Kidney (tissue), 13 donors: ENCODE measurements at regions not wholly inside any gene's neighbourhood (a gene's known extent, or its start where the extent isn't known, plus 50 kb on each side); places are given as distances from the start of the nearest gene placed in this dataset.
A peak's percentile ranks its signal among the peaks of the same experiment; 100 is the strongest.

Experiments
- DNase-seq, 5 donors: peaks; one replicate each; pipeline ENCODE4 v3.0.0-alpha.2; 2013 to 2020
- FAIRE-seq: peaks from 2 replicates; lab custom pipeline; 2012; peaks lifted over from hg19 to GRCh38; lab: Jason Lieb, UNC
- H3K27ac ChIP-seq, 2 donors: one replicate each; pipeline ENCODE4 v1.7.0; 2013; ENCODE audit warnings: low read depth in 2 of 2, low read length in 2 of 2, inconsistent platforms in 1 of 2
- H3K27me3 ChIP-seq: one replicate; pipeline ENCODE4 v1.7.1; 2013; ENCODE audit warnings: low read length, inconsistent platforms; ENCODE audit not compliant: control insufficient read depth, insufficient read depth
- H3K36me3 ChIP-seq, 3 donors: one replicate each; pipeline versions ENCODE4 v1.7.0 to v1.7.1; 2013; ENCODE audit warnings: low read length in 3 of 3, control low read depth in 1 of 3, inconsistent platforms in 1 of 3; ENCODE audit not compliant: insufficient read depth in 3 of 3, control insufficient read depth in 2 of 3
- H3K4me1 ChIP-seq, 3 donors: one replicate each; pipeline versions ENCODE4 v1.7.0 to v1.7.1; 2013; ENCODE audit warnings: low read length in 3 of 3, inconsistent platforms in 1 of 3, low read depth in 1 of 3; ENCODE audit not compliant: control insufficient read depth in 2 of 3, insufficient read depth in 2 of 3
- H3K4me3 ChIP-seq, 3 donors: one replicate each; pipeline versions ENCODE4 v1.7.0 to v1.8.1; 2013; ENCODE audit warnings: low read length in 3 of 3, control low read depth in 1 of 3, inconsistent platforms in 1 of 3
- H3K9ac ChIP-seq, 3 donors: one replicate each; pipeline versions ENCODE4 v1.7.0 to v1.7.1; 2013; ENCODE audit warnings: low read length in 3 of 3, control low read depth in 1 of 3, inconsistent platforms in 1 of 3
- H3K9me3 ChIP-seq, 3 donors: one replicate each; pipeline versions ENCODE4 v1.7.0 to v1.7.1; 2013; ENCODE audit warnings: low read length in 3 of 3, control low read depth in 1 of 3, inconsistent platforms in 1 of 3; ENCODE audit not compliant: control insufficient read depth in 2 of 3, insufficient read depth in 1 of 3
- CTCF ChIP-seq: IDR thresholded peaks from 3 replicates; pipeline ENCODE4 v1.5.1; 2012; ENCODE audit warnings: mild to moderate bottlenecking, moderate library complexity, borderline replicate concordance; ENCODE audit not compliant: insufficient read depth; ENCODE audit errors: extremely low read depth
- intact Hi-C: fragments of 100-400 bp; cut with DNase I; formaldehyde crosslinking; loops from one replicate; pipeline ENCODE4 v1.11.1; 2022
- donor health status: control.
- donor health status: control.
- donor health status: control.
- donor health status: control.
- donor health status: control.
- donor health status: DM: yes; HTN: yes; CAD: no.
- donor health status: Normal renal cell carcinoma (clear cell type).

GRCh38 chr13:38415233-38415632 is 65.6 kb downstream of the UFM1 start:
- no peak for FAIRE-seq
- no peaks in the 10 kb centered on the region for H3K27me3 ChIP-seq
- intact Hi-C loops: no loop called here

DNA sequence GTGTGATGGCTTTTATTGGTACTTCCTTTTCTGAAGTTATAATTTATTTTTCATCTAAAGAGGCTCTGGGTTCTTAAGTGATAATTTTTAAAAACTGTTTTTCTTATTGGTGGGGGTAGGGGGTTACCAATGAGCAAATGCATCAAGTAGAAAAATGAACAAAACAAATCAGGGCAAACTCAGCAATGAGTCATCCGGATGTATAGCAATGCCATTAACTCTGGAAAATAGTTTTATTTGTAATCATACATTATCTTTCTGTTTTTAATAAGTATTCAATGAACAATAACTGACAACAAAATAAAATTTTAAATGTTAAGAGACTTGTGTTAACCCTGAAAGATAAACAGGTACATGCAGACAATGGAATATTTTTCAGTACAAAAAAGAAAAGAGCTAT is 67.6 kb downstream of the UFM1 start:
- no peak for DNase-seq
- H3K9ac ChIP-seq: no peak overlapping the region
- H3K27ac ChIP-seq: no peak overlapping the region
- no peaks in the 10 kb centered on the region for H3K4me1 ChIP-seq
- FAIRE-seq: no peak
- no peak overlapping the region for H3K4me3 ChIP-seq
- H3K9me3 ChIP-seq: no peaks in the 10 kb centered on the region
- intact Hi-C loops: no loop called here
- TF ChIP-seq CTCF: no peak
- no peaks in the 10 kb centered on the region for H3K36me3 ChIP-seq
- H3K27me3 ChIP-seq: no peaks in the 10 kb centered on the region

More at GRCh38 chr13:38415233-38415632, 65.6 kb downstream of the UFM1 start:
- Histone ChIP-seq H3K9ac (no peak overlapping the region), H3K4me3 (peak overlapping the region in 1 of 3 donors; percentile 20), H3K27ac (no peak overlapping the region), H3K36me3 (no peaks in the 10 kb centered on the region), H3K9me3 (no peaks in the 10 kb centered on the region), H3K4me1 (no peaks in the 10 kb centered on the region)
- peak in 1 of 5 donors; percentile 10 for DNase-seq
- no peak for TF ChIP-seq CTCF

DNA sequence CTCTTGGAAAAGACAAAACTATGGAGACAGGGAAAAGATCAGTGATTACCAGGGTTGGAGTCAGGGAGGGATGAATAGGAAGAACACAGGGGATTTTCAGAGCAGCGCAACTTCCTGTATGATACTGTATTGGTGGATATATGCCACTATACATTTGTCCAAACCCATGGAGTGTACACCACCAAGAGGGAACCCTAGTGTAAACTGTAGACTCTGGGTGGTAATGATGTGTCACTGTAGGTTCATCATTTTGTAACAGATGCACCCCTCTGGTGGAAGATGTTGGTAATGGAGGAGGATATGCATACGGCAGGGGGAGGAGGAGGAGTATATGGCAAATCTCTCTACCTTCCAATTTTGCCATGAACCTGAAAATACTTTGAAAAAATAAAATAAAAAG is 68.1 kb downstream of the UFM1 start:
- no peak for FAIRE-seq
- Histone ChIP-seq H3K27me3 (no peaks in the 10 kb centered on the region), H3K9me3 (no peaks in the 10 kb centered on the region), H3K4me1 (no peaks in the 10 kb centered on the region), H3K9ac (no peak overlapping the region), H3K4me3 (no peak overlapping the region), H3K36me3 (no peaks in the 10 kb centered on the region), H3K27ac (no peak overlapping the region)
- intact Hi-C loops: no loop called here
- no peak for TF ChIP-seq CTCF
- no peak for DNase-seq

DNA sequence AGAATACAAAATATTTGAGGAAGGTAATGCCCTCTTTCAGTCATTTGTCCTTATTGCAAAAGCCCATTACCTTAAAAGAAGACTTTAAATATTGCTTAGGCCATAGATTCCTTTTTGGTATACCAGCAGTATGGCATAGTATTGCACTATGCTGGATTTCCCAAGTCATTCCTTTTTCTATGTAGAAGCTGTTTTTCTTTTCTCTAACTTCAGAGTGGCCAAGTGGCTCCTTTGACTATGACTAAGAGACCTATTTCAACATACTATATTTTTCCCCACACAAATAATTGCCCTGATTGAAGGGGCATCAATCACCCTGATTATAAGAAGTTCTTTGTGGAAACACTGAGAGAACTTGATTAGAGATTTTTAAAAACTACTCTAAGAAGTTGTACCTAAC is 68.6 kb downstream of the UFM1 start:
- no peak overlapping the region for H3K4me3 ChIP-seq
- intact Hi-C loops: no loop called here
- no peak for TF ChIP-seq CTCF
- DNase-seq (no peak), FAIRE-seq (no peak)
- H3K9ac ChIP-seq: no peak overlapping the region
- H3K27me3 ChIP-seq: no peaks in the 10 kb centered on the region
- no peaks in the 10 kb centered on the region for H3K36me3 ChIP-seq
- H3K4me1 ChIP-seq: no peaks in the 10 kb centered on the region
- H3K9me3 ChIP-seq: no peaks in the 10 kb centered on the region
- no peak overlapping the region for H3K27ac ChIP-seq
